KMS-11 (cell line): ENCODE measurements at regions not wholly inside any gene's neighbourhood (a gene's known extent, or its start where the extent isn't known, plus 50 kb on each side); places are given as distances from the start of the nearest gene placed in this dataset.

ENCODE experiments used
- H2AFZ ChIP-seq: fragments of 200-600 bp; sonication (generic); 2 replicates; pipeline ENCODE4 v1.6.1; 2016; ENCODE audit warnings: antibody characterized with exemption, mixed run types, low read depth
- H3K27ac ChIP-seq: fragments of 200-600 bp; sonication (generic); 2 replicates; pipeline ENCODE4 v1.6.1; 2016; ENCODE audit warnings: mild to moderate bottlenecking, mixed run types
- H3K27me3 ChIP-seq: fragments of 200-600 bp; sonication (generic); 2 replicates; pipeline ENCODE4 v1.6.1; 2017; ENCODE audit warnings: mild to moderate bottlenecking, low read depth, mixed run types, moderate library complexity; ENCODE audit not compliant: insufficient read depth
- H3K36me3 ChIP-seq: fragments of 200-600 bp; sonication (generic); 2 replicates; pipeline ENCODE4 v1.6.1; 2017; ENCODE audit warnings: mild to moderate bottlenecking, mixed run types; ENCODE audit not compliant: insufficient read depth
- H3K4me1 ChIP-seq: fragments of 200-600 bp; sonication (generic); 2 replicates; pipeline ENCODE4 v1.6.1; 2016; ENCODE audit warnings: mild to moderate bottlenecking, low read depth, mixed run types; ENCODE audit not compliant: poor library complexity, severe bottlenecking
- H3K4me2 ChIP-seq: fragments of 200-600 bp; sonication (generic); 2 replicates; pipeline ENCODE4 v1.7.0; 2016; ENCODE audit warnings: mild to moderate bottlenecking, mixed run types
- H3K4me3 ChIP-seq: fragments of 200-600 bp; sonication (generic); IDR thresholded peaks from 2 replicates; pipeline ENCODE4 v1.6.1; 2017; ENCODE audit warnings: low read depth, low read length, mixed read lengths; ENCODE audit not compliant: insufficient read depth
- H3K79me2 ChIP-seq: fragments of 200-600 bp; sonication (generic); 2 replicates; pipeline ENCODE4 v1.6.1; 2016; ENCODE audit warnings: low read depth, mixed run types; ENCODE audit not compliant: insufficient read depth
- H3K9ac ChIP-seq: fragments of 200-600 bp; sonication (generic); 2 replicates; pipeline ENCODE4 v1.6.1; 2016; ENCODE audit warnings: mild to moderate bottlenecking, mixed run types
- H4K20me1 ChIP-seq: fragments of 200-600 bp; sonication (generic); 2 replicates; pipeline ENCODE4 v1.6.1; 2016; ENCODE audit warnings: mild to moderate bottlenecking, mixed run types; ENCODE audit not compliant: insufficient read depth
- TF ChIP-seq, protein P1 (sequence below): fragments of 200-600 bp; sonication (generic); conservative IDR thresholded peaks from 2 replicates; pipeline ENCODE4 v1.6.1; 2017; ENCODE audit warnings: low read depth, mild to moderate bottlenecking, antibody characterized with exemption, low read length, moderate library complexity, mixed read lengths

DNA sequence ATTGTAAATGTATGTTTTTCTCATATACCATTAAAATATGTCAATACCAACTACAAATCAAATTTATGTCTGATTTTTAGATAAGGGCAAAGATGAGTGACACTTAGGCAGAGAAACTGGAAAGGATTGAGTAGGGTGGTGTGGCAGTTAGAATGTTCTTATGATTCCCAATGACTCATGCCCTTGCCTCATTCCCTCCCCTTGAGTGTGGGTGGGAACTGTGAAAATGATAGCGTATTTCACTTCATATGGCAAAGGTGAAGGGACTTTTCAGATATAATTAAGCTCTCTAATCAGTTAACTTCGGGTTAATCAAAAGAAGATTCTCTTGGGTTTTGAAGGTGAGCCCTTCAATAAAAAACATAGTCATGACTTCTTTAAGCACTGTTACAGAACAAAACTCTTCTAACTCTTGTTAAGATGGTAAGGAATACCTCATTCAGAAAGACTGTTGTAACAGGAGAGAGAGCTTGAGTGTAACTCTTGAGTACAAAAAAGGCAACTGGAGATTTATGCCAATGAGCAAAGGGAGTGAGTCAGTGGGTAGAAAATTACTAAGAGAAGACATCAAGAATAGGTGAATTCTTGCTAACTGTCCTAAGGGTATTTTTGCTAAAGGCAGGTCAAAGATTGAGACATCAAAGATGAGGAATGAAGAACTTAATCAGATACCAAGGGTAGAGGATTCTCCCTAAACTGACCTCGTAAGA lies 329.5 kb downstream of the KCTD8 start:
- TF ChIP-seq, protein P1, sequence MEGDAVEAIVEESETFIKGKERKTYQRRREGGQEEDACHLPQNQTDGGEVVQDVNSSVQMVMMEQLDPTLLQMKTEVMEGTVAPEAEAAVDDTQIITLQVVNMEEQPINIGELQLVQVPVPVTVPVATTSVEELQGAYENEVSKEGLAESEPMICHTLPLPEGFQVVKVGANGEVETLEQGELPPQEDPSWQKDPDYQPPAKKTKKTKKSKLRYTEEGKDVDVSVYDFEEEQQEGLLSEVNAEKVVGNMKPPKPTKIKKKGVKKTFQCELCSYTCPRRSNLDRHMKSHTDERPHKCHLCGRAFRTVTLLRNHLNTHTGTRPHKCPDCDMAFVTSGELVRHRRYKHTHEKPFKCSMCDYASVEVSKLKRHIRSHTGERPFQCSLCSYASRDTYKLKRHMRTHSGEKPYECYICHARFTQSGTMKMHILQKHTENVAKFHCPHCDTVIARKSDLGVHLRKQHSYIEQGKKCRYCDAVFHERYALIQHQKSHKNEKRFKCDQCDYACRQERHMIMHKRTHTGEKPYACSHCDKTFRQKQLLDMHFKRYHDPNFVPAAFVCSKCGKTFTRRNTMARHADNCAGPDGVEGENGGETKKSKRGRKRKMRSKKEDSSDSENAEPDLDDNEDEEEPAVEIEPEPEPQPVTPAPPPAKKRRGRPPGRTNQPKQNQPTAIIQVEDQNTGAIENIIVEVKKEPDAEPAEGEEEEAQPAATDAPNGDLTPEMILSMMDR: no peak

GRCh38 chr4:44120646-44121045 lies 328.0 kb downstream of the KCTD8 start:
- H3K36me3 ChIP-seq: no peaks in the 10 kb centered on the region
- no peak overlapping the region for H2AFZ ChIP-seq
- H3K27ac ChIP-seq: no peak overlapping the region
- H3K4me3 ChIP-seq: no peak overlapping the region
- H3K9ac ChIP-seq: no peak overlapping the region
- TF ChIP-seq, protein P1: no peak
- H3K4me1 ChIP-seq: no peaks in the 10 kb centered on the region
- H4K20me1 ChIP-seq: no peaks in the 10 kb centered on the region
- no peak overlapping the region for H3K4me2 ChIP-seq
- H3K79me2 ChIP-seq: no peaks in the 10 kb centered on the region
- no peaks in the 10 kb centered on the region for H3K27me3 ChIP-seq

More for the DNA sequence above, 329.5 kb downstream of the KCTD8 start:
- Histone ChIP-seq H3K36me3 (no peaks in the 10 kb centered on the region), H3K4me1 (no peaks in the 10 kb centered on the region), H3K9ac (no peak overlapping the region), H2AFZ (no peak overlapping the region), H3K27ac (no peak overlapping the region), H3K4me2 (no peak overlapping the region), H3K27me3 (no peaks in the 10 kb centered on the region), H3K4me3 (no peak overlapping the region), H4K20me1 (no peaks in the 10 kb centered on the region), H3K79me2 (no peaks in the 10 kb centered on the region)

GRCh38 chr4:44121210-44121609 lies 327.4 kb downstream of the KCTD8 start:
- TF ChIP-seq, protein P1: no peak
- Histone ChIP-seq H3K4me2 (no peak overlapping the region), H3K4me3 (no peak overlapping the region), H3K4me1 (no peaks in the 10 kb centered on the region), H3K27ac (no peak overlapping the region), H3K36me3 (no peaks in the 10 kb centered on the region), H3K27me3 (no peaks in the 10 kb centered on the region), H2AFZ (no peak overlapping the region), H3K9ac (no peak overlapping the region), H3K79me2 (no peaks in the 10 kb centered on the region), H4K20me1 (no peaks in the 10 kb centered on the region)
